ENCODE measurements at regions not wholly inside any gene's neighbourhood (a gene's known extent, or its start where the extent isn't known, plus 50 kb on each side); places are given as distances from the start of the nearest gene placed in this dataset.

DNA sequence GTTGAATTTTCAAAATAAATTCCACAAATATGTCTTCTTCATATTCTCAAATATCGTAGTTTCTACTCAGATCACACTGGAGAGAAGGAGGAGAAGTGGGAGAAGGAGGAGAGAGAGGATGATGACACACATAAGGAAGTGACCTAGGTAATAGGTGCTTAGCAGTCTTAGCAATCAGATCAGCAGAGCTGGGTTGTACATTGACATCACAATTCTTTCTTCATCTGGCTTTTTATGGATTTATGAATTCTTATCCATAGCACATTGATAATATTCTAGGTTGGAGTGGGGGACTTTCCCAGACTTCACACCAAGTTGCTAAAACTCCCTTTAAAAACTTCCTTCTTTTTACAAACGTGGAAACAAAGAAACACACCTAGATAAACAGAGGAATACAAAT is 86.9 kb downstream of the FGF9 start:
- no peaks in the 10 kb centered on the region for H3K4me1 ChIP-seq (ENCODE audit: control insufficient read depth in 2 of 2, insufficient read depth in 2 of 2, low read length in 2 of 2)
- Mint-ChIP-seq H3K27me3 (peaks cover 4% of the 10 kb centered on the region), H3K4me3 (no peak overlapping the region), H3K4me1 (no peaks in the 10 kb centered on the region), H3K27ac (no peak overlapping the region), H3K9me3 (ENCODE audit: insufficient read depth) (no peaks in the 10 kb centered on the region)
- whole genome bisulfite sequencing (ENCODE audit: insufficient coverage): no CpG with 5 or more reads among the region's 2 CpGs
- H3K9me3 ChIP-seq (ENCODE audit: control extremely low read depth in 1 of 3, control insufficient read depth in 2 of 3, insufficient read depth in 1 of 3, low read length in 2 of 3): no peaks in the 10 kb centered on the region
- intact Hi-C loops (cut with micrococcal nuclease): no loop called here
- H3K27me3 ChIP-seq (replicated peaks in 1 of 4; ENCODE audit: control extremely low read depth in 1 of 4, control insufficient read depth in 3 of 4, insufficient read depth in 4 of 4, low read length in 3 of 4): no peaks in the 10 kb centered on the region
- no peaks in the 10 kb centered on the region for H3K79me2 ChIP-seq (ENCODE audit: control insufficient read depth, insufficient read depth, low read length)
- TF ChIP-seq, protein P1, sequence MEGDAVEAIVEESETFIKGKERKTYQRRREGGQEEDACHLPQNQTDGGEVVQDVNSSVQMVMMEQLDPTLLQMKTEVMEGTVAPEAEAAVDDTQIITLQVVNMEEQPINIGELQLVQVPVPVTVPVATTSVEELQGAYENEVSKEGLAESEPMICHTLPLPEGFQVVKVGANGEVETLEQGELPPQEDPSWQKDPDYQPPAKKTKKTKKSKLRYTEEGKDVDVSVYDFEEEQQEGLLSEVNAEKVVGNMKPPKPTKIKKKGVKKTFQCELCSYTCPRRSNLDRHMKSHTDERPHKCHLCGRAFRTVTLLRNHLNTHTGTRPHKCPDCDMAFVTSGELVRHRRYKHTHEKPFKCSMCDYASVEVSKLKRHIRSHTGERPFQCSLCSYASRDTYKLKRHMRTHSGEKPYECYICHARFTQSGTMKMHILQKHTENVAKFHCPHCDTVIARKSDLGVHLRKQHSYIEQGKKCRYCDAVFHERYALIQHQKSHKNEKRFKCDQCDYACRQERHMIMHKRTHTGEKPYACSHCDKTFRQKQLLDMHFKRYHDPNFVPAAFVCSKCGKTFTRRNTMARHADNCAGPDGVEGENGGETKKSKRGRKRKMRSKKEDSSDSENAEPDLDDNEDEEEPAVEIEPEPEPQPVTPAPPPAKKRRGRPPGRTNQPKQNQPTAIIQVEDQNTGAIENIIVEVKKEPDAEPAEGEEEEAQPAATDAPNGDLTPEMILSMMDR (IDR thresholded peaks at IDR 0.05): no peak
- TF ChIP-seq EZH2 (IDR thresholded peaks at IDR 0.05; ENCODE audit: borderline replicate concordance, insufficient read depth, low read depth, low read length, poor library complexity, severe bottlenecking): no peak
- H3K4me3 ChIP-seq (ENCODE audit: control extremely low read depth in 1 of 5, extremely low read depth in 1 of 5, insufficient read depth in 1 of 5, low read depth in 2 of 5, low read length in 4 of 5): no peak overlapping the region
- H2AFZ ChIP-seq (ENCODE audit: insufficient read depth, low read depth, low read length, poor library complexity, severe bottlenecking): no peak overlapping the region
- ChIA-PET CTCF (no interaction called here), POLR2A (no interaction called here)
- no peak for ATAC-seq (ENCODE audit: low read depth)
- no peaks in the 10 kb centered on the region for H4K20me1 ChIP-seq (ENCODE audit: control insufficient read depth, insufficient read depth, low read length, poor library complexity, severe bottlenecking)
- H3K4me2 ChIP-seq (replicated peaks; ENCODE audit: low read depth, low read length, poor library complexity, severe bottlenecking): no peak overlapping the region
- H3K36me3 ChIP-seq (replicated peaks in 1 of 2; ENCODE audit: control extremely low read depth in 1 of 2, control insufficient read depth in 1 of 2, extremely low read depth in 1 of 2, insufficient read depth in 2 of 2, low read length in 1 of 2): no peaks in the 10 kb centered on the region
- DNase-seq: no peak
- H3K9ac ChIP-seq (ENCODE audit: low read length): no peak overlapping the region
- H3K27ac ChIP-seq (ENCODE audit: low read length in 2 of 2): no peak overlapping the region

- ChIA-PET POLR2A (no interaction called here), CTCF (no interaction called here)
- intact Hi-C loops (cut with micrococcal nuclease): no loop called here
- TF ChIP-seq, protein P1 (IDR thresholded peaks at IDR 0.05): no peak
- TF ChIP-seq EZH2 (IDR thresholded peaks at IDR 0.05; ENCODE audit: borderline replicate concordance, insufficient read depth, low read depth, low read length, poor library complexity, severe bottlenecking): no peak
- H3K4me1 ChIP-seq (ENCODE audit: control insufficient read depth in 2 of 2, insufficient read depth in 2 of 2, low read length in 2 of 2): no peaks in the 10 kb centered on the region
- H3K79me2 ChIP-seq (ENCODE audit: control insufficient read depth, insufficient read depth, low read length): no peaks in the 10 kb centered on the region
- no peak overlapping the region for H2AFZ ChIP-seq (ENCODE audit: insufficient read depth, low read depth, low read length, poor library complexity, severe bottlenecking)
- Mint-ChIP-seq H3K27me3 (peaks cover 4% of the 10 kb centered on the region), H3K4me1 (no peaks in the 10 kb centered on the region), H3K9me3 (ENCODE audit: insufficient read depth) (no peaks in the 10 kb centered on the region), H3K27ac (no peak overlapping the region), H3K4me3 (no peak overlapping the region)
- H4K20me1 ChIP-seq (ENCODE audit: control insufficient read depth, insufficient read depth, low read length, poor library complexity, severe bottlenecking): no peaks in the 10 kb centered on the region
- H3K9ac ChIP-seq (ENCODE audit: low read length): no peak overlapping the region
- DNase-seq: no peak
- no peaks in the 10 kb centered on the region for H3K9me3 ChIP-seq (ENCODE audit: control extremely low read depth in 1 of 3, control insufficient read depth in 2 of 3, insufficient read depth in 1 of 3, low read length in 2 of 3)
- H3K27ac ChIP-seq (ENCODE audit: low read length in 2 of 2): no peak overlapping the region
- H3K4me3 ChIP-seq (ENCODE audit: control extremely low read depth in 1 of 5, extremely low read depth in 1 of 5, insufficient read depth in 1 of 5, low read depth in 2 of 5, low read length in 4 of 5): no peak overlapping the region
- no peak overlapping the region for H3K4me2 ChIP-seq (replicated peaks; ENCODE audit: low read depth, low read length, poor library complexity, severe bottlenecking)
- no peak for ATAC-seq (ENCODE audit: low read depth)
- no peaks in the 10 kb centered on the region for H3K36me3 ChIP-seq (replicated peaks in 1 of 2; ENCODE audit: control extremely low read depth in 1 of 2, control insufficient read depth in 1 of 2, extremely low read depth in 1 of 2, insufficient read depth in 2 of 2, low read length in 1 of 2)
- H3K27me3 ChIP-seq (replicated peaks in 1 of 4; ENCODE audit: control extremely low read depth in 1 of 4, control insufficient read depth in 3 of 4, insufficient read depth in 4 of 4, low read length in 3 of 4): no peaks in the 10 kb centered on the region
- 85% methylated on average over 2 of the region's 5 CpGs for WGBS (ENCODE audit: insufficient coverage)
Observed at GRCh38 chr13:21758441-21758840, 87.6 kb downstream of the FGF9 start.

Measured in B cell (primary cell).